ENCODE measurements at regions not wholly inside any gene's neighbourhood (a gene's known extent, or its start where the extent isn't known, plus 50 kb on each side); places are given as distances from the start of the nearest gene placed in this dataset.

GRCh38 chr2:139214801-139215200 lies 434.6 kb upstream of the NXPH2 start:
- TF ChIP-seq CTCF (IDR thresholded peaks at IDR 0.05) (no peak), EP300 (IDR thresholded peaks at IDR 0.05) (no peak)
